Suprapubic skin (tissue), 4 donors: ENCODE measurements at regions not wholly inside any gene's neighbourhood (a gene's known extent, or its start where the extent isn't known, plus 50 kb on each side); places are given as distances from the start of the nearest gene placed in this dataset.

Experiments used
- DNase-seq, 2 donors: peaks; one replicate each; pipeline ENCODE4 v3.0.0-alpha.2; 2019; ENCODE audit warnings: low spot score in 2 of 2
- H3K27ac ChIP-seq: fragments of 200-600 bp; sonication (generic); one replicate; pipeline ENCODE4 v1.5.1; 2019
- H3K27me3 ChIP-seq: fragments of 200-600 bp; sonication (generic); one replicate; pipeline ENCODE4 v1.5.1; 2019
- H3K36me3 ChIP-seq: fragments of 200-600 bp; sonication (generic); one replicate; pipeline ENCODE4 v1.5.1; 2019
- H3K4me1 ChIP-seq: fragments of 200-600 bp; sonication (generic); one replicate; pipeline ENCODE4 v1.5.1; 2019
- H3K4me3 ChIP-seq: fragments of 200-600 bp; sonication (generic); one replicate; pipeline ENCODE4 v1.5.1; 2019; ENCODE audit warnings: mild to moderate bottlenecking
- H3K9me3 ChIP-seq: fragments of 200-600 bp; sonication (generic); one replicate; pipeline ENCODE4 v1.5.1; 2019
- CTCF ChIP-seq, 2 donors: fragments of 200-600 bp in 1 of 2; fragments of 450-650 bp in 1 of 2; sonication (generic) in 1 of 2; IDR thresholded peaks; one replicate each; pipeline ENCODE4 v1.5.1; 2016 to 2019; ENCODE audit warnings: antibody characterized with exemption in 2 of 2, mild to moderate bottlenecking in 1 of 2, moderate library complexity in 1 of 2
- EP300 ChIP-seq: sonication (generic); formaldehyde crosslinking; IDR thresholded peaks from one replicate; pipeline ENCODE4 v1.6.1; 2017; ENCODE audit warnings: antibody characterized with exemption
- POLR2A ChIP-seq, 2 donors: fragments of 450-650 bp; IDR thresholded peaks; one replicate each; pipeline ENCODE4 v1.6.1; 2017; ENCODE audit warnings: antibody characterized with exemption in 2 of 2, mild to moderate bottlenecking in 2 of 2, moderate library complexity in 2 of 2
- POLR2AphosphoS5 ChIP-seq, 3 donors: sonication (generic); formaldehyde crosslinking; IDR thresholded peaks; one replicate each; pipeline ENCODE4 v1.6.1; 2017; ENCODE audit warnings: antibody characterized with exemption in 3 of 3
- WGBS: methylation state at CpG from one replicate; pipeline ENCODE4 v1.1.5; 2018; 5-methylcytosine and 5-hydroxymethylcytosine counted together

GRCh38 chr7:47215640-47216039 lies 366.3 kb downstream of the TNS3 start:
- no peak overlapping the region for H3K4me3 ChIP-seq
- H3K36me3 ChIP-seq = no peaks in the 10 kb centered on the region
- no peak overlapping the region for H3K27ac ChIP-seq
- H3K27me3 ChIP-seq = no peaks in the 10 kb centered on the region
- DNase-seq = no peak
- WGBS = 91% methylated on average over 7 of the region's 7 CpGs
- no peak for TF ChIP-seq EP300
- TF ChIP-seq POLR2A (IDR thresholded peaks at IDR 0.05) = no peak
- TF ChIP-seq CTCF (IDR thresholded peaks at IDR 0.05) = no peak
- TF ChIP-seq POLR2AphosphoS5 (IDR thresholded peaks at IDR 0.05) = no peak
- no peaks in the 10 kb centered on the region for H3K9me3 ChIP-seq
- peaks cover 12% of the 10 kb centered on the region for H3K4me1 ChIP-seq

DNA sequence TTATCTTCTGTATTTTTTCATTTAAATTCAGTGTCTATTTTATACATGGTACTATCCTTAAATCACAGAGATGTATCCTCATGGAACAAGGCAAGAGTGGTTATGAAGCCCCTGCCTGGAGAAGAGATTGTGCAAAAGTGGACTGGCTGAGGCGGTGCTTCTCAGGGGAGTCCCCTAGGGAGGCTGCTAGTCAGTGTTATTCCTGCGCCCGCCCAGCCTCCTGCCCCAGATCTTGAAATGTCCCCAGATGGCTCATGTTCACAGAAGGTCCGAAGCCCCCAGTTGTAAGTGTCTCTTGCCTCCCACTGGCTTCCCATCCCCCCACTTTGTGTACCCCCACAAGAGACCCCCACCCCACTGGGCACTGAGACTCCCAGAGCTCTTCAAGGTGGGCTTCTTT lies 366.9 kb downstream of the TNS3 start:
- TF ChIP-seq CTCF (IDR thresholded peaks at IDR 0.05) (no peak), POLR2A (IDR thresholded peaks at IDR 0.05) (no peak), EP300 (no peak), POLR2AphosphoS5 (IDR thresholded peaks at IDR 0.05) (no peak)
- 87% methylated on average over 4 of the region's 4 CpGs for whole genome bisulfite sequencing

DNA sequence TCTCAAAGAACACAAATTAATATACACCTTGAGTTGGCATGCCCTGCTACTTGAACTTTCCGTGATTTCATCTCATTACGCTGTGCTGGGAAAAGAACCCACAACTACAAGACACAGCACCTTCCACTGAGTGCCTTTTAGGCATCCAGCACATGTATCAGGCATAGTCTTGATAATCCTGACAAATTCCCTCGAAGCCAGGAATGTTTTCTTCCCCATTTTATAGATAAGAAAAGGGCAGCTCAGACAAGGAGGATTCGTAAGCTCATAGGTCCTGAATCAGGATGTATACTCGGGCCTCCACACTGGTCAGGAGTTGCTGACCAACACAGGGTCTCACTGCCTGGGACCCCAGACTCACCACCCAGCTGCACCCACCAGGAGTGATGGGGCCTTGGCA lies 368.6 kb downstream of the TNS3 start:
- Histone ChIP-seq H3K9me3 (no peaks in the 10 kb centered on the region), H3K27ac (no peak overlapping the region), H3K4me1 (peaks cover 6% of the 10 kb centered on the region), H3K36me3 (no peaks in the 10 kb centered on the region), H3K27me3 (no peaks in the 10 kb centered on the region), H3K4me3 (no peak overlapping the region)
- WGBS = 80% methylated on average over 5 of the region's 5 CpGs
- no peak for DNase-seq
- TF ChIP-seq POLR2AphosphoS5 (IDR thresholded peaks at IDR 0.05) (no peak), CTCF (IDR thresholded peaks at IDR 0.05) (no peak), EP300 (no peak), POLR2A (IDR thresholded peaks at IDR 0.05) (no peak)

More for the DNA sequence above, 366.9 kb downstream of the TNS3 start:
- Histone ChIP-seq H3K4me1 (peaks cover 12% of the 10 kb centered on the region), H3K27ac (no peak overlapping the region), H3K36me3 (no peaks in the 10 kb centered on the region), H3K27me3 (no peaks in the 10 kb centered on the region), H3K9me3 (no peaks in the 10 kb centered on the region), H3K4me3 (no peak overlapping the region)
- no peak for DNase-seq

DNA sequence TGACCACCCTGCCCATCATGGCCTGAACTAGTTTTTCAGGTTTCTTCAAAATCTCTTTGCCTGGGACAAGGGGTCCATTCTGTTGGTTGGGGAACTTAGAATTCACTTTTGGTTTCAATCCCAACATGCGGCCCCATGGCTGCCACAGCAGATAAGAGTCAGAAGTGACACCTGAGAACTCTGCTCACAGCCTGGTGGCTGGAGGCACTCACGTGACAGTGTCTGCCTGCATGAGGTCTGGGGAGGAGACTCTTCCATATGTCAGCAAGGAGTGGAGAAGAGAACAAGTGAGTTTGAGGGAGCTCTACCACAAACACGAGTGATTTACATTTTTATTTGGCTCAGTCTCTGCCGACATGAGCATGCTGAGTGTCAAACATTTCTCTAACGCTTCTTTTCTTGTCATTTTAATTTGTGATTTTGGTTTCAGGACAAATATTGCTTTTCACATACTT lies 370.4 kb downstream of the TNS3 start:
- no peak overlapping the region for H3K27ac ChIP-seq
- no peak for DNase-seq
- no peak for TF ChIP-seq EP300
- TF ChIP-seq POLR2AphosphoS5 (IDR thresholded peaks at IDR 0.05) = no peak
- TF ChIP-seq CTCF (IDR thresholded peaks at IDR 0.05) = no peak
- no peak for TF ChIP-seq POLR2A (IDR thresholded peaks at IDR 0.05)
- H3K36me3 ChIP-seq = no peaks in the 10 kb centered on the region
- no peak overlapping the region for H3K4me3 ChIP-seq
- H3K27me3 ChIP-seq = no peaks in the 10 kb centered on the region
- WGBS = 31% methylated on average over 4 of the region's 5 CpGs
- H3K4me1 ChIP-seq = peaks cover 5% of the 10 kb centered on the region
- no peaks in the 10 kb centered on the region for H3K9me3 ChIP-seq

GRCh38 chr7:47210281-47210854 lies 371.5 kb downstream of the TNS3 start:
- H3K27me3 ChIP-seq = no peaks in the 10 kb centered on the region
- no peak overlapping the region for H3K27ac ChIP-seq
- WGBS = 36% methylated on average over 4 of the region's 4 CpGs
- H3K4me3 ChIP-seq = no peak overlapping the region
- H3K9me3 ChIP-seq = no peaks in the 10 kb centered on the region
- no peaks in the 10 kb centered on the region for H3K36me3 ChIP-seq
- peaks cover 5% of the 10 kb centered on the region for H3K4me1 ChIP-seq
- DNase-seq = no peak
- no peak for TF ChIP-seq POLR2A (IDR thresholded peaks at IDR 0.05)
- no peak for TF ChIP-seq EP300
- no peak for TF ChIP-seq CTCF (IDR thresholded peaks at IDR 0.05)
- no peak for TF ChIP-seq POLR2AphosphoS5 (IDR thresholded peaks at IDR 0.05)
